SU-DHL-6 (cell line): ENCODE measurements at regions not wholly inside any gene's neighbourhood (a gene's known extent, or its start where the extent isn't known, plus 50 kb on each side); places are given as distances from the start of the nearest gene placed in this dataset.
"Not testable (repeated sequence)": the region's sequence is repeated elsewhere in the genome, so short reads cannot be mapped to it uniquely, and the experiment has no call there.

Experiments
- H2AFZ ChIP-seq: fragments of 200-600 bp; sonication (generic); 2 replicates; pipeline ENCODE4 v1.6.1; 2014; ENCODE audit warnings: low read depth, mild to moderate bottlenecking, moderate library complexity, mixed read lengths, antibody characterized with exemption, low read length; ENCODE audit not compliant: severe bottlenecking
- H3F3A ChIP-seq: fragments of 200-600 bp; shearing (Covaris generic); 2 replicates; pipeline ENCODE4 v1.6.0; 2016; ENCODE audit warnings: antibody characterized with exemption, mild to moderate bottlenecking; ENCODE audit not compliant: insufficient read depth
- H3K27ac ChIP-seq: fragments of 200-600 bp; sonication (generic); 2 replicates; pipeline ENCODE4 v1.5.1; 2016; ENCODE audit warnings: low read depth, mild to moderate bottlenecking, low read length, moderate library complexity, mixed read lengths
- H3K27me3 ChIP-seq: fragments of 200-600 bp; sonication (generic), shearing (Covaris generic); 2 replicates; pipeline ENCODE4 v1.6.0; 2014; ENCODE audit warnings: mild to moderate bottlenecking, low read length
- H3K36me3 ChIP-seq: fragments of 200-600 bp; sonication (generic); 2 replicates; pipeline ENCODE4 v1.6.1; 2014; ENCODE audit warnings: mild to moderate bottlenecking, low read length, mixed read lengths
- H3K4me2 ChIP-seq: fragments of 300-600, 200-600 bp; shearing (Covaris generic), sonication (generic); 2 replicates; pipeline ENCODE4 v1.6.0; 2014; ENCODE audit warnings: low read length, low read depth, mild to moderate bottlenecking; ENCODE audit not compliant: poor library complexity, severe bottlenecking
- H3K4me3 ChIP-seq: fragments of 200-600 bp; sonication (generic); 2 replicates; pipeline ENCODE4 v1.5.1; 2014; ENCODE audit warnings: antibody characterized with exemption, low read length, mild to moderate bottlenecking, mixed read lengths; ENCODE audit not compliant: insufficient read depth, poor library complexity, severe bottlenecking
- H3K79me2 ChIP-seq: fragments of 200-600 bp; sonication (generic); 2 replicates; pipeline ENCODE4 v1.6.1; 2014; ENCODE audit warnings: mild to moderate bottlenecking, low read length, moderate library complexity; ENCODE audit not compliant: insufficient read depth
- H3K9ac ChIP-seq: fragments of 200-600 bp; sonication (generic); 2 replicates; pipeline ENCODE4 v1.7.0; 2014; ENCODE audit warnings: mild to moderate bottlenecking, low read length
- H3K9me2 ChIP-seq: fragments of 200-600 bp; sonication (generic); replicated peaks from 2 replicates; pipeline ENCODE4 v1.6.1; 2014; ENCODE audit warnings: low read length; ENCODE audit not compliant: insufficient read depth
- H3K9me3 ChIP-seq: fragments of 200-600 bp; sonication (generic); 2 replicates; pipeline ENCODE4 v1.6.1; 2014; ENCODE audit warnings: low read length, mixed read lengths; ENCODE audit not compliant: insufficient read depth
- H4K20me1 ChIP-seq: fragments of 200-600 bp; sonication (generic); 2 replicates; pipeline ENCODE4 v1.6.1; 2014; ENCODE audit warnings: low read depth, mild to moderate bottlenecking, antibody characterized with exemption, low read length, moderate library complexity, mixed read lengths
- EZH2phosphoT487 ChIP-seq: fragments of 200-600 bp; sonication (generic), shearing (Covaris generic); conservative IDR thresholded peaks from 2 replicates; pipeline ENCODE4 v1.6.1; 2018; ENCODE audit warnings: mild to moderate bottlenecking, antibody characterized with exemption, low read length, moderate library complexity, mixed read lengths
- TF ChIP-seq, protein P1 (sequence below): fragments of 200-600 bp; sonication (generic); IDR thresholded peaks from one replicate; pipeline ENCODE4 v1.5.1; 2017; ENCODE audit warnings: antibody characterized with exemption, mild to moderate bottlenecking, low read length, moderate library complexity; ENCODE audit not compliant: insufficient read depth, poor library complexity, severe bottlenecking

DNA sequence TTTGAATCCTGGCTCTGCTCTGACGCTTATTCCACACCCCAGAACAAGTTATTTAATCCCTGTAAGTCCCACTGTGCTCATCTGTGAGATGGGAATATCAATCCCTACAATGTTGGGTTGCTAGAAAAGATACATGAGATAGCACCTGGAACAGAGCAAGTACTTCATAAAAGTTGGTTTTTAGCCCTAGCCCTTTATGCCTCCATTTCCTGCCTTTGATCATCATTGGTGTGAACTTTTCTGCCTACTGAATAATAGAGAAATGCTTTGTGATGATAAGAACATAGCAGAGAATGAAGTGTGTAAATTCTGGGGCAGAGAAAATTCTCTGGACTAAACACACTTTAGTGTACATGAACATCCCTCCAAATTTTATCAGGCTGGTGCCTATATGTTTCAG, 90.3 kb upstream of the RANBP6 start:
- no peaks in the 10 kb centered on the region for H3K36me3 ChIP-seq
- no peak overlapping the region for H3K4me3 ChIP-seq
- no peak overlapping the region for H3K9ac ChIP-seq
- no peaks in the 10 kb centered on the region for H4K20me1 ChIP-seq
- no peak overlapping the region for H3K4me2 ChIP-seq
- H3K27me3 ChIP-seq: no peaks in the 10 kb centered on the region
- TF ChIP-seq, protein P1, sequence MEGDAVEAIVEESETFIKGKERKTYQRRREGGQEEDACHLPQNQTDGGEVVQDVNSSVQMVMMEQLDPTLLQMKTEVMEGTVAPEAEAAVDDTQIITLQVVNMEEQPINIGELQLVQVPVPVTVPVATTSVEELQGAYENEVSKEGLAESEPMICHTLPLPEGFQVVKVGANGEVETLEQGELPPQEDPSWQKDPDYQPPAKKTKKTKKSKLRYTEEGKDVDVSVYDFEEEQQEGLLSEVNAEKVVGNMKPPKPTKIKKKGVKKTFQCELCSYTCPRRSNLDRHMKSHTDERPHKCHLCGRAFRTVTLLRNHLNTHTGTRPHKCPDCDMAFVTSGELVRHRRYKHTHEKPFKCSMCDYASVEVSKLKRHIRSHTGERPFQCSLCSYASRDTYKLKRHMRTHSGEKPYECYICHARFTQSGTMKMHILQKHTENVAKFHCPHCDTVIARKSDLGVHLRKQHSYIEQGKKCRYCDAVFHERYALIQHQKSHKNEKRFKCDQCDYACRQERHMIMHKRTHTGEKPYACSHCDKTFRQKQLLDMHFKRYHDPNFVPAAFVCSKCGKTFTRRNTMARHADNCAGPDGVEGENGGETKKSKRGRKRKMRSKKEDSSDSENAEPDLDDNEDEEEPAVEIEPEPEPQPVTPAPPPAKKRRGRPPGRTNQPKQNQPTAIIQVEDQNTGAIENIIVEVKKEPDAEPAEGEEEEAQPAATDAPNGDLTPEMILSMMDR: no peak
- no peak for TF ChIP-seq EZH2phosphoT487
- no peaks in the 10 kb centered on the region for H3K9me2 ChIP-seq
- H2AFZ ChIP-seq: no peak overlapping the region
- no peak overlapping the region for H3K27ac ChIP-seq
- no peaks in the 10 kb centered on the region for H3F3A ChIP-seq
- H3K9me3 ChIP-seq: no peaks in the 10 kb centered on the region
- H3K79me2 ChIP-seq: no peaks in the 10 kb centered on the region

DNA sequence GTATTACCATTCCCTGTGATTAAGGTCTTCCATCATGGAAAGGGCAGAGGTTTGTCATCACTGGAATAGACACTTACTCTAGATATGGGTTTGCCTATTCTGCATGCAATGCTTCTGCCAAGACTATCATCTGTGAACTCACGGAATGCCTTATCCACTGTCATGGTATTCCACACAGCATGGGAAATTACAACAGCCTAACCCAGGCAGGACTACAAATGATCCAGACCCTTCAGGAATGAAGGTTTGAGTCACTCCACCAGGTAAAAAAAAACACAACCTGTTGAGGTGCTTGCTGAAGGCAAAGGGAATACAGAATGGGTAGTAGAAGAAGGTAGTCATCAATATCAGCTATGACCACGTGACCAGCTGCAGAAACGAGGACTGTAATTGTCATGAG, 89.0 kb upstream of the RANBP6 start:
- not testable (repeated sequence) for H3K4me2 ChIP-seq, H3K36me3 ChIP-seq, H3K9ac ChIP-seq, H3F3A ChIP-seq, H3K9me3 ChIP-seq, H3K27ac ChIP-seq, H4K20me1 ChIP-seq, H3K9me2 ChIP-seq, H3K27me3 ChIP-seq, H3K79me2 ChIP-seq, H2AFZ ChIP-seq, H3K4me3 ChIP-seq

DNA sequence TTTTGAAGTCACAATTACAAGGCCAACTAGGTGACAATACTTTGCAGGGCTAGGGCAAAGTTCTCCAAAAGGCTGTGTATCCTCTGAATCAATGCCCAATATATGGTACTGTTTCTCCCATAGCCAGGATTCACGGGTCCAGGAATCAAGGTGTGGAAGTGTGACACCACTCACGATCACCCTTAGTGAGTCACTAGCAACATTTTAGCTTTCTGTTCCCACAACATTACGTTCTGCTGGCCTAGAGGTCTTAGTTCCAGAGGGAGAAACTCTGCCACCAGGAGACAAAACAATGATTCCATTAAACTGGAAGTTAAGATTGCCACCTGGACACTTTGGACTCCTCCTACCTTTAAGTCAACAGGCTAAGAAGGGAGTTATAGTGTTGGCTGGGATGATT, 88.5 kb upstream of the RANBP6 start:
- H3K27me3 ChIP-seq, H3K9ac ChIP-seq, H3K36me3 ChIP-seq, H3K9me2 ChIP-seq, H3K4me2 ChIP-seq, H3K9me3 ChIP-seq, H3K27ac ChIP-seq, H3F3A ChIP-seq, H3K4me3 ChIP-seq, H2AFZ ChIP-seq, H4K20me1 ChIP-seq, H3K79me2 ChIP-seq: not testable (repeated sequence)

DNA sequence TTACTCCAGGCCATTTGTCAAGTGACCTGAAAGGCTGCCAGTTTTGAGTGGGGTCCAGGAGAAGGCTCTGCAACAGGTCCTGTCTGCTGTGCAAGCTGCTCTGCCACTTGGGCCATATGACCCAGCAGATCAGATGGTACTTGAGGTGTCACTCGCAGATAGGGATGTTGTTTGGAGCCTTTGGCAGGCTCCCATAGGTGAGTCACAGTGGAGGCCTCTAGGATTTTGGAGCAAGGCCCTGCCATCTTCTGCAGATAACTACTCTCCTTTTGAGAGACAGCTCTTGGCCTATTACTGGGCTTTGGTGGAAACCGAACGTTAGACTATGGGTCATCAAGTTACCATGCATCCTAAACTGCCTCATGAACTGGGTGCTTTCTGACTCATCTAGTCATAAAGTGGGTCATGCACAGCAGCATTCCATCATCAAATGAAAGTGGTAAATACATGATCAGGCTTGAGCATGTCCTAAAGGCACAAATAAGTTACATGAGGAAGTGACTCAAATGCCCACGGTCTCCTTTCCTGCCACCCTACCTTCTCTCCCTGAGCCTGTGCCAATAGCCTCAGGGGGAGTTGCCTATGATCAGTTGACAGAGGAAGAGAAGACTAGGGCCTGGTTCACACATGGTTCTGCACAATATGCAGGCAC, 87.0 kb upstream of the RANBP6 start:
- H4K20me1 ChIP-seq, H3K27ac ChIP-seq, H3K4me3 ChIP-seq, H3K9me3 ChIP-seq, H3K9ac ChIP-seq, H3F3A ChIP-seq, H3K9me2 ChIP-seq, H2AFZ ChIP-seq, H3K36me3 ChIP-seq, H3K4me2 ChIP-seq, H3K79me2 ChIP-seq, H3K27me3 ChIP-seq: not testable (repeated sequence)

DNA sequence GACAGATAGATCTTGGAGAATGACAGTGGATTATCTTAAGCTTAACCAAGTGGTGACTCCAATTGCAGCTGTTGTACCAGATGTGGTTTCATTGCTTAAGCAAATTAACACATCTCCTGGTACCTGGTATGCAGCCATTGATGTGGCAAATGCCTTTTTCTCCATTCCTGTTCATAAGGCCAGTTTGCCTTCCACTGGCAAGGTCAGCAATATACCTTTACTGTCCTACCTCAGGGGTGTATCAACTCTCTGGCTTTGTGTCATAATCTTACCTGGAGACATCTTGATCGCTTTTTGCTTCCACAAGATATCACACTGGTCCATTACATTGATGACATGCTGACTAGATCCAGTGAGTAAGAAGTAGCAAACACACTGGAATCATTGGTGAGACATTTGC, 86.3 kb upstream of the RANBP6 start:
- not testable (repeated sequence) for H3K4me2 ChIP-seq, H3K4me3 ChIP-seq, H3K27me3 ChIP-seq, H3K9ac ChIP-seq, H3F3A ChIP-seq, H3K36me3 ChIP-seq, H4K20me1 ChIP-seq, H3K9me3 ChIP-seq, H2AFZ ChIP-seq, H3K27ac ChIP-seq, H3K9me2 ChIP-seq, H3K79me2 ChIP-seq

DNA sequence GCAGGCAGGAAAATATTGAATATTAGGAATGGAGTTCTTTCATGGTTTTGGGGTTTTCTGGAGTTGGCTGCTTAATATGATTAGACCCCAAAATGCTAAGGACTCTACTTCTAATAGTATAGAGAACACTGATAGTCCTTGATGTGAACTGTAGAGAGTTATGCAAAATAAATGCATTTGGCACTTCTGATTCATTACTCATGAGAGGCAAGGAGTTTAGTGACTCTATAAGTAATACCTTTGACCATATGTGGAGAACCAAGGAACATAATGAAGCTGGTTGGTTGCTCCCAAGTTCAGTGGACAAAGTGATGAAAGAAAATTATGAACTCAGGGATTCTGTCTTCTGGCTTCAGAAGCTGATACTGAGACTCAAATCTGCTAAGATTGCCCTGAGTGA, 83.9 kb upstream of the RANBP6 start:
- H3K27ac ChIP-seq, H3K9me3 ChIP-seq, H3K4me2 ChIP-seq, H3K27me3 ChIP-seq, H4K20me1 ChIP-seq, H3K9me2 ChIP-seq, H3K4me3 ChIP-seq, H2AFZ ChIP-seq, H3K9ac ChIP-seq, H3K79me2 ChIP-seq, H3K36me3 ChIP-seq, H3F3A ChIP-seq: not testable (repeated sequence)
